GM23338 (cell line): ENCODE measurements at regions not wholly inside any gene's neighbourhood (a gene's known extent, or its start where the extent isn't known, plus 50 kb on each side); places are given as distances from the start of the nearest gene placed in this dataset.

ENCODE experiments used
- EZH2 ChIP-seq: fragments of 200-600 bp; sonication (generic); IDR thresholded peaks from one replicate; pipeline ENCODE4 v1.8.0; 2017; ENCODE audit warnings: antibody characterized with exemption, mild to moderate bottlenecking, low read depth; ENCODE audit not compliant: unreplicated experiment
- POLR2AphosphoS5 ChIP-seq: IDR thresholded peaks from 2 replicates; pipeline ENCODE4 v1.6.1; 2016; ENCODE audit warnings: antibody characterized with exemption, low read depth
- TF ChIP-seq, protein P1 (sequence below), 2 experiments: fragments of 200-600 bp in 1 of 2; sonication (generic) in 1 of 2; conservative IDR thresholded peaks; 2 replicates each; pipeline versions ENCODE4 v1.5.1 to v1.6.1; 2016 to 2017; ENCODE audit warnings: antibody characterized with exemption in 2 of 2, low read depth in 2 of 2, mild to moderate bottlenecking in 2 of 2, moderate library complexity in 1 of 2
- TF ChIP-seq, protein P2 (sequence below): IDR thresholded peaks from one replicate; pipeline ENCODE4 v1.6.1; 2018; ENCODE audit warnings: antibody characterized with exemption; ENCODE audit not compliant: unreplicated experiment

DNA sequence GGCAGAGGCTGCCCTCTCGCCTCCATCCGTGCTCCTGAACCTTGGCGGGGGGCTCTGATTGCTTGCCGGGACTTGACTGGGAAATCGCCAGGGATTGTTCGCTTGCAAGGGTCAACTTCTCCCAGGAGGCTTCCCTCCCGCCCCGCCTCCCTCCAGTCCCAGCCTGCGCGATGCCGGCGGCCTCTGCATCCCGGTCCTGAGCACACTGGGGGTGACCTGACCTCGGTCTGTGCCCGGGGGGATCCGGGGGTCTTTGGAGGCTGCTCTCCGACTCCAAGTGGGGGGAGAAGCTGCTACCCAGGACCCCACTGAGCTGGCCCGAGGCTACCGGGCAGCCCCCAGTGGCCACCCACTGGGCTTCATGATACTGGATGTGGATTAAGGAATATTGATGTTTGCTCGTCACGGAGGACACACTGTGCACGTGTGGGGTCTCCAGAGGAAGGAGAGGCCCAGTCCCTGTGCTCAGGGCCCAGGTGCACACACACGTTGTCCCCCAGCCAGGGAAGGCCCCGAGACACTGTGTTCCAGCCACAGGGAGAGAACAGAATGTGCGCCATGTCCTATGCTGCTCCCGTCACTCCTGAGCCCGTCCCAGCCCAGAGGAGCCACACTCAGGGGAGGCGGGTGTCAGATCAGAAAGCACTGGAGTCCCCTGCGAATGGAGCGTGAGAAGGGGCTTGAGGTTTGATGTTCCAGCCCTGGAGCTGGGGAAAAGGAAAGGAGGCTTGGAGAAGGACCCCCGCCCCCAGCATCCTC is 55.9 kb upstream of the NKX1-1 start:
- TF ChIP-seq, protein P1, sequence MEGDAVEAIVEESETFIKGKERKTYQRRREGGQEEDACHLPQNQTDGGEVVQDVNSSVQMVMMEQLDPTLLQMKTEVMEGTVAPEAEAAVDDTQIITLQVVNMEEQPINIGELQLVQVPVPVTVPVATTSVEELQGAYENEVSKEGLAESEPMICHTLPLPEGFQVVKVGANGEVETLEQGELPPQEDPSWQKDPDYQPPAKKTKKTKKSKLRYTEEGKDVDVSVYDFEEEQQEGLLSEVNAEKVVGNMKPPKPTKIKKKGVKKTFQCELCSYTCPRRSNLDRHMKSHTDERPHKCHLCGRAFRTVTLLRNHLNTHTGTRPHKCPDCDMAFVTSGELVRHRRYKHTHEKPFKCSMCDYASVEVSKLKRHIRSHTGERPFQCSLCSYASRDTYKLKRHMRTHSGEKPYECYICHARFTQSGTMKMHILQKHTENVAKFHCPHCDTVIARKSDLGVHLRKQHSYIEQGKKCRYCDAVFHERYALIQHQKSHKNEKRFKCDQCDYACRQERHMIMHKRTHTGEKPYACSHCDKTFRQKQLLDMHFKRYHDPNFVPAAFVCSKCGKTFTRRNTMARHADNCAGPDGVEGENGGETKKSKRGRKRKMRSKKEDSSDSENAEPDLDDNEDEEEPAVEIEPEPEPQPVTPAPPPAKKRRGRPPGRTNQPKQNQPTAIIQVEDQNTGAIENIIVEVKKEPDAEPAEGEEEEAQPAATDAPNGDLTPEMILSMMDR (conservative IDR thresholded peaks at IDR 0.05; ENCODE audit: low read depth in 2 of 2): no peak
- TF ChIP-seq, protein P2, sequence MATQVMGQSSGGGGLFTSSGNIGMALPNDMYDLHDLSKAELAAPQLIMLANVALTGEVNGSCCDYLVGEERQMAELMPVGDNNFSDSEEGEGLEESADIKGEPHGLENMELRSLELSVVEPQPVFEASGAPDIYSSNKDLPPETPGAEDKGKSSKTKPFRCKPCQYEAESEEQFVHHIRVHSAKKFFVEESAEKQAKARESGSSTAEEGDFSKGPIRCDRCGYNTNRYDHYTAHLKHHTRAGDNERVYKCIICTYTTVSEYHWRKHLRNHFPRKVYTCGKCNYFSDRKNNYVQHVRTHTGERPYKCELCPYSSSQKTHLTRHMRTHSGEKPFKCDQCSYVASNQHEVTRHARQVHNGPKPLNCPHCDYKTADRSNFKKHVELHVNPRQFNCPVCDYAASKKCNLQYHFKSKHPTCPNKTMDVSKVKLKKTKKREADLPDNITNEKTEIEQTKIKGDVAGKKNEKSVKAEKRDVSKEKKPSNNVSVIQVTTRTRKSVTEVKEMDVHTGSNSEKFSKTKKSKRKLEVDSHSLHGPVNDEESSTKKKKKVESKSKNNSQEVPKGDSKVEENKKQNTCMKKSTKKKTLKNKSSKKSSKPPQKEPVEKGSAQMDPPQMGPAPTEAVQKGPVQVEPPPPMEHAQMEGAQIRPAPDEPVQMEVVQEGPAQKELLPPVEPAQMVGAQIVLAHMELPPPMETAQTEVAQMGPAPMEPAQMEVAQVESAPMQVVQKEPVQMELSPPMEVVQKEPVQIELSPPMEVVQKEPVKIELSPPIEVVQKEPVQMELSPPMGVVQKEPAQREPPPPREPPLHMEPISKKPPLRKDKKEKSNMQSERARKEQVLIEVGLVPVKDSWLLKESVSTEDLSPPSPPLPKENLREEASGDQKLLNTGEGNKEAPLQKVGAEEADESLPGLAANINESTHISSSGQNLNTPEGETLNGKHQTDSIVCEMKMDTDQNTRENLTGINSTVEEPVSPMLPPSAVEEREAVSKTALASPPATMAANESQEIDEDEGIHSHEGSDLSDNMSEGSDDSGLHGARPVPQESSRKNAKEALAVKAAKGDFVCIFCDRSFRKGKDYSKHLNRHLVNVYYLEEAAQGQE: no peak
- TF ChIP-seq EZH2: no peak
- no peak for TF ChIP-seq POLR2AphosphoS5
